ENCODE measurements at regions not wholly inside any gene's neighbourhood (a gene's known extent, or its start where the extent isn't known, plus 50 kb on each side); places are given as distances from the start of the nearest gene placed in this dataset.

DNA sequence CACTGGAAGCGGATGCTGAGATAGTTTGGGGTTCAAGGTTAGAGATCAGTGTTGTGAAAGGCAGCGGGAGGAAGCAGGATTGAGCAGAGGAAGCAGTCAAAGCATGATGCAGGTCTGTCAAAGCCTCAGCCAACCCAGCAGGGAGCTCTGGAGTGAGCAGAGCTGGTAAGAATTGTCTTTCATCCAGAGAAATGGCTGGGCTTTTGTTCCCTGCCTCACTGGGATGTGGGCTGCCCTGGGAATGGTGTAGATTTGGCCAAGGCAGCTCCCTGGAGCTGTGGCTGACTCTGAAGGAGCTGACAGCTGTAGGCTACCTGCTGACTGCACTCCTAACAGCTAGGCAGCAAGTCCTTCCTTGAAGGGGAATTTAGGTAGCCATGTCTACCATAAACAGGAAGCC, 61.9 kb upstream of the STXBP5L start:
- Histone ChIP-seq H3K4me1 (ENCODE audit: insufficient read depth, low read length) (no peaks in the 10 kb centered on the region), H3K27ac (ENCODE audit: low read depth in 1 of 2, low read length in 2 of 2) (no peak overlapping the region), H3K4me3 (ENCODE audit: low read length) (no peak overlapping the region), H3K36me3 (ENCODE audit: insufficient read depth, low read length) (no peaks in the 10 kb centered on the region), H3K27me3 (ENCODE audit: control insufficient read depth in 1 of 2, insufficient read depth in 2 of 2, low read length in 2 of 2) (peaks cover 0 to 4% of the 10 kb centered on the region in 2 experiments), H3K9me3 (ENCODE audit: control insufficient read depth in 1 of 2, insufficient read depth in 1 of 2, low read length in 2 of 2) (peaks cover 0 to 4% of the 10 kb centered on the region in 2 experiments)
- ATAC-seq (ENCODE audit: poor library complexity) = no peak
- Mint-ChIP-seq H3K27ac (no peak overlapping the region), H3K9me3 (no peaks in the 10 kb centered on the region), H3K4me3 (no peak overlapping the region), H3K27me3 (peaks cover 24% of the 10 kb centered on the region), H3K4me1 (ENCODE audit: low read depth) (no peaks in the 10 kb centered on the region), H3K36me3 (ENCODE audit: low read depth) (no peaks in the 10 kb centered on the region)
- CTCF ChIA-PET = interaction anchor here (1.4 kb wide), 1 partner anchor 21 kb away, joined by 3 read pairs; no protein-coding TSS in a partner anchor
- intact Hi-C loops (cut with DNase I, micrococcal nuclease) = no loop called here
- no peak for TF ChIP-seq CTCF (IDR thresholded peaks at IDR 0.05)
- POLR2A ChIA-PET = no interaction called here
- no peak for DNase-seq

DNA sequence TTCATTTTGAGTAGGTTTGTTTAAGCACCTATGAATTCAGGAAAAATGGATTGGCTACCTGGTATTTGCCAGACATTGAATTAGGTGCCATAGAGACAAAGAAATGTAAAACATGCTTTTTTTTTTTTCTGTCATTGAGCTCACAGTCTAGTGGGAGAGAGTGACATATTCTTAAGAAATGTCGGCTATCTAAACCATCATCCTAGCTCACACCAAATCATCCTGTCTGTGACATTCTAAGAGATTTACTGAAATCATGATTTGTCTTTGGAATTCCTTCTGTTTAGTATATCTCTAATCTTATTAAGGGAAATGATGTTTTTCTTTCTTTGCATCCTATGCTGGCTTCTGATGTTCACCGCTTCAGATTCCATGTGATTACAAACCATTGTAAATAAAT, 59.5 kb upstream of the STXBP5L start:
- H3K4me1 ChIP-seq (ENCODE audit: insufficient read depth, low read length) = no peaks in the 10 kb centered on the region
- peaks cover 0 to 4% of the 10 kb centered on the region in 2 experiments for H3K27me3 ChIP-seq (ENCODE audit: control insufficient read depth in 1 of 2, insufficient read depth in 2 of 2, low read length in 2 of 2)
- ChIA-PET POLR2A (no interaction called here), CTCF (no interaction called here)
- no peak overlapping the region for H3K27ac ChIP-seq (ENCODE audit: low read depth in 1 of 2, low read length in 2 of 2)
- DNase-seq (no peak), ATAC-seq (ENCODE audit: poor library complexity) (no peak)
- no peaks in the 10 kb centered on the region for H3K36me3 ChIP-seq (ENCODE audit: insufficient read depth, low read length)
- Mint-ChIP-seq H3K27ac (no peak overlapping the region), H3K9me3 (no peaks in the 10 kb centered on the region), H3K4me1 (ENCODE audit: low read depth) (no peaks in the 10 kb centered on the region), H3K27me3 (peaks cover 26% of the 10 kb centered on the region), H3K4me3 (no peak overlapping the region), H3K36me3 (ENCODE audit: low read depth) (no peaks in the 10 kb centered on the region)
- intact Hi-C loops (cut with DNase I, micrococcal nuclease) = no loop called here
- no peaks in the 10 kb centered on the region for H3K9me3 ChIP-seq (ENCODE audit: control insufficient read depth in 1 of 2, insufficient read depth in 1 of 2, low read length in 2 of 2)
- H3K4me3 ChIP-seq (ENCODE audit: low read length) = no peak overlapping the region
- TF ChIP-seq CTCF (IDR thresholded peaks at IDR 0.05) = no peak

DNA sequence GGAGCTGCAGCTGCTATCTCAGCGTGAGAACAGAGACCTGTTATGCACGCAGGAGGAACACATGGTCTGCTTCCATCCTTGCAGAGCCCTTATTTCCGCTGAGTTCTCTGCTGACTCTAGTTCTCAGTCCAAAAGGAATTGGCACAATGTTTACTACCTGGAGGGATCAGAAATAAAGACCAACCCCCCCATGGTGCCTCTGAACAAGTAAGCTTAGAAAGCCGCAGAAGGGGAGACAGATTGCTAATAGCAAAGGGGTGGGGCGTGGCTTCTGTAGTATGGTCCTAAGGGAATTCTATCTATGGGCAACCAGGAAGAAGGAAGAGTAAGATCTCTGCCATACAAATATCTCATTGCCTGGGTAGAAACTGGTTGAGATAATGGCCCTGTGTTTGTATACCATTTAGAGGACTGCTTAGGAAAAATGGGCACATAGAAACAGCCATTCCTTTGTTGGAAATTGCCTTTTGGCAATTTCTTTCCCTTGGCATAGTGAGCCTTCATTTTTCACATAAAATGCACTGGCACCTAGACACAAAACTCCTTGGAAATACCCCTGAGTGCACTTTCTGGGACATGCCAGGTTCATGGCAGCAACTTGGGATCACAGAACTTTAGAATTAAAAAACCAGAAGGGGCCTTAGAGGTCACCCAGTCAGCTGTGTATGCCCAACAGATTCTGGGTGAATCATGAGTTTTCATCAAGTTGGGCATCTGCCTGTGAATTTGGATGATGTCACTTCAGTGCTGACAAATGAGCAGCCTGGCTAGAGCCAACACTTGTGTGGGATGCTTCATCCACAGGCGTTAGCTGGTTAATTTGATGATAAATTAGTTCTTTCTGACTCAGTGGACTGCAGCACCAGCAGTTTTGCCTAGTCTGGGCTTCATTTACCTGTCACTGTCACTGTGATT, 57.4 kb upstream of the STXBP5L start:
- no peak overlapping the region for H3K4me3 ChIP-seq (ENCODE audit: low read length)
- H3K27ac ChIP-seq (ENCODE audit: low read depth in 1 of 2, low read length in 2 of 2) = no peak overlapping the region
- ATAC-seq (ENCODE audit: poor library complexity) (no peak), DNase-seq (no peak)
- CTCF ChIA-PET = no interaction called here
- Mint-ChIP-seq H3K27ac (no peak overlapping the region), H3K27me3 (peaks cover 21% of the 10 kb centered on the region), H3K4me3 (no peak overlapping the region), H3K36me3 (ENCODE audit: low read depth) (no peaks in the 10 kb centered on the region), H3K9me3 (no peaks in the 10 kb centered on the region), H3K4me1 (ENCODE audit: low read depth) (no peaks in the 10 kb centered on the region)
- POLR2A ChIA-PET = no interaction called here
- no peaks in the 10 kb centered on the region for H3K36me3 ChIP-seq (ENCODE audit: insufficient read depth, low read length)
- TF ChIP-seq CTCF (IDR thresholded peaks at IDR 0.05) = no peak
- no peaks in the 10 kb centered on the region for H3K4me1 ChIP-seq (ENCODE audit: insufficient read depth, low read length)
- intact Hi-C loops (cut with DNase I, micrococcal nuclease) = no loop called here
- no peaks in the 10 kb centered on the region for H3K9me3 ChIP-seq (ENCODE audit: control insufficient read depth in 1 of 2, insufficient read depth in 1 of 2, low read length in 2 of 2)
- H3K27me3 ChIP-seq (ENCODE audit: control insufficient read depth in 1 of 2, insufficient read depth in 2 of 2, low read length in 2 of 2) = no peaks in the 10 kb centered on the region
